ENCODE measurements at regions not wholly inside any gene's neighbourhood (a gene's known extent, or its start where the extent isn't known, plus 50 kb on each side); places are given as distances from the start of the nearest gene placed in this dataset.

- H3K4me1 ChIP-seq, result no peaks in the 10 kb centered on the region
- no peak for ATAC-seq
- in situ Hi-C loops (cut with MboI; ENCODE audit: low sequenced_read_pairs in 4 of 4), result no loop called here
- H3K4me3 ChIP-seq, result no peak overlapping the region
- intact Hi-C loops (cut with DNase I; ENCODE audit: low total_unique reads), result no loop called here
- H3K9me3 ChIP-seq, result no peaks in the 10 kb centered on the region
- no peak overlapping the region for H3K27ac ChIP-seq
- TF ChIP-seq POLR2A (IDR thresholded peaks at IDR 0.05) (no peak), CTCF (IDR thresholded peaks at IDR 0.05 in 4 of 5, conservative IDR thresholded peaks at IDR 0.05 in 1 of 5) (no peak)
- DNase-seq, result no peak
- no peaks in the 10 kb centered on the region for H3K36me3 ChIP-seq
- peaks cover 9 to 30% (median 14%) of the 10 kb centered on the region in 3 donors for H3K27me3 ChIP-seq
Measured at GRCh38 chr14:104421892-104422828, 157.4 kb upstream of the C14orf180 start.

GRCh38 chr14:104422837-104423681 lies 156.5 kb upstream of the C14orf180 start:
- no peak for TF ChIP-seq CTCF (IDR thresholded peaks at IDR 0.05 in 4 of 5, conservative IDR thresholded peaks at IDR 0.05 in 1 of 5)
- no peak for TF ChIP-seq POLR2A (IDR thresholded peaks at IDR 0.05)
- Histone ChIP-seq H3K36me3 (no peaks in the 10 kb centered on the region), H3K27me3 (peaks cover 9 to 30% (median 14%) of the 10 kb centered on the region in 3 donors), H3K9me3 (no peaks in the 10 kb centered on the region), H3K4me3 (no peak overlapping the region), H3K4me1 (no peaks in the 10 kb centered on the region), H3K27ac (no peak overlapping the region)
- in situ Hi-C loops (cut with MboI; ENCODE audit: low sequenced_read_pairs in 4 of 4) (no loop called here), intact Hi-C loops (cut with DNase I; ENCODE audit: low total_unique reads) (no loop called here)
- DNase-seq, result no peak
- ATAC-seq, result no peak

- in situ Hi-C loops (cut with MboI; ENCODE audit: low sequenced_read_pairs in 4 of 4) (no loop called here), intact Hi-C loops (cut with DNase I; ENCODE audit: low total_unique reads) (no loop called here)
- H3K4me1 ChIP-seq, result no peaks in the 10 kb centered on the region
- H3K4me3 ChIP-seq, result no peak overlapping the region
- TF ChIP-seq CTCF (IDR thresholded peaks at IDR 0.05 in 4 of 5, conservative IDR thresholded peaks at IDR 0.05 in 1 of 5) (no peak), POLR2A (IDR thresholded peaks at IDR 0.05) (no peak)
- DNase-seq, result no peak
- H3K9me3 ChIP-seq, result no peaks in the 10 kb centered on the region
- no peaks in the 10 kb centered on the region for H3K36me3 ChIP-seq
- H3K27me3 ChIP-seq, result peaks cover 11 to 30% (median 14%) of the 10 kb centered on the region in 3 donors
- no peak for ATAC-seq
- no peak overlapping the region for H3K27ac ChIP-seq
Measured at GRCh38 chr14:104423701-104424405, 155.7 kb upstream of the C14orf180 start.

- H3K36me3 ChIP-seq, result no peaks in the 10 kb centered on the region
- H3K4me3 ChIP-seq, result no peak overlapping the region
- DNase-seq (no peak), ATAC-seq (no peak)
- no peaks in the 10 kb centered on the region for H3K9me3 ChIP-seq
- in situ Hi-C loops (cut with MboI; ENCODE audit: low sequenced_read_pairs in 4 of 4) (no loop called here), intact Hi-C loops (cut with DNase I; ENCODE audit: low total_unique reads) (no loop called here)
- no peaks in the 10 kb centered on the region for H3K4me1 ChIP-seq
- TF ChIP-seq CTCF (IDR thresholded peaks at IDR 0.05 in 4 of 5, conservative IDR thresholded peaks at IDR 0.05 in 1 of 5) (no peak), POLR2A (IDR thresholded peaks at IDR 0.05) (no peak)
- peaks cover 14 to 30% (median 15%) of the 10 kb centered on the region in 3 donors for H3K27me3 ChIP-seq
- H3K27ac ChIP-seq, result no peak overlapping the region
Measured at GRCh38 chr14:104424406-104425072, 155.0 kb upstream of the C14orf180 start.
